ENCODE measurements at regions not wholly inside any gene's neighbourhood (a gene's known extent, or its start where the extent isn't known, plus 50 kb on each side); places are given as distances from the start of the nearest gene placed in this dataset.

DNA sequence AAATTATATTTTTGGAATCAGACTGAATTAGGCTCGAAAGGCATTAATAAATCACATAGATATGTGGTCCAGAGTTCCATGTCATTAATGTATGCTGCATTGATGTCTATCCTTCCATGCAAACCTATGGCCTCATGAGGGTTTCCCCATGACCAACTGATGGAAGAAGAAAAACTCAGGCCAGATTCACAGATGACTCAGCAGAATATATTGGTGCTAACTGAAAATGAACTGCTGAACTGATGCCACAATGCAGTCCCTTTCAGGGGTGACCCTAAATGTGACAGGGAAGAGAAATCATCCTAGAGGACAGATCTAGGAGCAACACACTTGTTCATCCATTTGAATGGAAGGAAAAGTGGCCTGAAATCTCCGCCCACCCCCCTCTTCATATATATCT, 110.5 kb upstream of the KCND3 start:
- TF ChIP-seq CTCF (IDR thresholded peaks at IDR 0.05; ENCODE audit: low read depth, low read length): no peak
- no peak for TF ChIP-seq EZH2phosphoT487 (IDR thresholded peaks at IDR 0.05; ENCODE audit: low read depth)

Measured in OCI-LY3 (cell line).